ENCODE measurements at regions not wholly inside any gene's neighbourhood (a gene's known extent, or its start where the extent isn't known, plus 50 kb on each side); places are given as distances from the start of the nearest gene placed in this dataset.

GRCh38 chr1:60564916-60565750 is 491.6 kb upstream of the C1orf87 start:
- DNase-seq (ENCODE audit: low spot score) (no peak), ATAC-seq (ENCODE audit: low FRiP score) (no peak)
- TF ChIP-seq, protein P1, sequence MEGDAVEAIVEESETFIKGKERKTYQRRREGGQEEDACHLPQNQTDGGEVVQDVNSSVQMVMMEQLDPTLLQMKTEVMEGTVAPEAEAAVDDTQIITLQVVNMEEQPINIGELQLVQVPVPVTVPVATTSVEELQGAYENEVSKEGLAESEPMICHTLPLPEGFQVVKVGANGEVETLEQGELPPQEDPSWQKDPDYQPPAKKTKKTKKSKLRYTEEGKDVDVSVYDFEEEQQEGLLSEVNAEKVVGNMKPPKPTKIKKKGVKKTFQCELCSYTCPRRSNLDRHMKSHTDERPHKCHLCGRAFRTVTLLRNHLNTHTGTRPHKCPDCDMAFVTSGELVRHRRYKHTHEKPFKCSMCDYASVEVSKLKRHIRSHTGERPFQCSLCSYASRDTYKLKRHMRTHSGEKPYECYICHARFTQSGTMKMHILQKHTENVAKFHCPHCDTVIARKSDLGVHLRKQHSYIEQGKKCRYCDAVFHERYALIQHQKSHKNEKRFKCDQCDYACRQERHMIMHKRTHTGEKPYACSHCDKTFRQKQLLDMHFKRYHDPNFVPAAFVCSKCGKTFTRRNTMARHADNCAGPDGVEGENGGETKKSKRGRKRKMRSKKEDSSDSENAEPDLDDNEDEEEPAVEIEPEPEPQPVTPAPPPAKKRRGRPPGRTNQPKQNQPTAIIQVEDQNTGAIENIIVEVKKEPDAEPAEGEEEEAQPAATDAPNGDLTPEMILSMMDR (IDR thresholded peaks at IDR 0.05), result no peak

- ATAC-seq (ENCODE audit: low FRiP score) (no peak), DNase-seq (ENCODE audit: low spot score) (no peak)
- TF ChIP-seq, protein P1 (IDR thresholded peaks at IDR 0.05), result no peak
Observed at GRCh38 chr1:60563777-60564535, 490.4 kb upstream of the C1orf87 start.

DNA sequence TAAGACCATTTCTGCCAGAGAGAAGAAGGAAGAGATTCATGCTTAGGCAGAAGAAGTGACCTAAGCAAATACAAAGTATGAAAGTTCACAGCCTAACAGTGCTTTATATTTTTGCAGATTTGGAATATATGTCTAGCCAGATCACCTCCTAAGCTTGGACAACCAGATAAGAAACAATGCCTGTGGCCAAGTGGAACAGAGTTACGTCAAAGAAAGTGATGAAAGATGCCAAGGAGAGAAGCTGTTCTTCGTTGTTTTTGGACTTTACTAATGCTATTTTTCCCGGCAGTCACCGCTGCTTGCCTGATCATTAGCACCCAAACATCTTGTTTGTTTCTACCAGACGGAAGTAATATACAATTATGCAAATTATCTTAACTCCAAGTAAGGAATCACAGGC is 489.2 kb upstream of the C1orf87 start:
- no peak for ATAC-seq (ENCODE audit: low FRiP score)
- no peak for DNase-seq (ENCODE audit: low spot score)
- TF ChIP-seq, protein P1 (IDR thresholded peaks at IDR 0.05), result no peak

DNA sequence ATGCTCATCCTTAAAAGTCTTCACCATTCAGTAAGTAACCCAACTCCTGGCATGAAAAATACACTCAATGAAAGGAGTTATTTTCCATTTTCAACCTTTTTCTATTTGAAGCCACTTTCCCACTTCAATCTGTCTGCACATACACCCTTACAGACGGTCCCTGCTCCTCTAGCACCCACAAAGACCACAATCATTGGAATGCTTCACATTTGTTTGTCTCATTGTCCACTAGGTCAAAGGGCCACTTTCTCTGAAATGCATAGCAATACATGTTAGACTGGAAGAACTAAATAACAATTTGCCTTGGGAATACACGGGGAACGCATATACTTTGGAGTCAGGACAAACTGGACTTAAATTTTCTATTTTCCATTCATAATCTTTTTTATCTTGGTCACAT is 487.1 kb upstream of the C1orf87 start:
- DNase-seq (ENCODE audit: low spot score) (no peak), ATAC-seq (ENCODE audit: low FRiP score) (no peak)
- TF ChIP-seq, protein P1 (IDR thresholded peaks at IDR 0.05), result no peak

DNA sequence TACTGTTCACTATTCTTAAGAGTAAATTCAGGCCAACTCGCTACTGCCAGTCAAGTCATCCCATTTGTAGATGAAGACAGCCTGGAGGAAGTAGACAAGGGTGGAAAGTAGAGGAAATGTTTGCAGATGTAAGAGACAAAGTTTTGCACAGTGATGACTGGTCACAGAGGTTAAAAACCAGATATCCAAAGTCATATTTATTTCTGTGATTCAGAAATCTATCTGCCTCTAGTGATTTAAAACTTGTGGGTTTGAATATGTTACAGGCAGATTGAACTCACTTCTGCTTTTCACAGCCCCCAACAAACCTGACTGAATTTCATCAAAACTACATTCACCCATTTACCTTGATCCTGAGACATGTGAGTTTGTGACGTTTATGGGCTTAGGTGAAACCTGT is 484.7 kb upstream of the C1orf87 start:
- TF ChIP-seq, protein P1 (IDR thresholded peaks at IDR 0.05), result no peak
- no peak for DNase-seq (ENCODE audit: low spot score)
- no peak for ATAC-seq (ENCODE audit: low FRiP score)

GRCh38 chr1:60553730-60554129 is 480.2 kb upstream of the C1orf87 start:
- ATAC-seq (ENCODE audit: low FRiP score) (no peak), DNase-seq (ENCODE audit: low spot score) (no peak)
- TF ChIP-seq, protein P1 (IDR thresholded peaks at IDR 0.05), result no peak
